ENCODE measurements at regions not wholly inside any gene's neighbourhood (a gene's known extent, or its start where the extent isn't known, plus 50 kb on each side); places are given as distances from the start of the nearest gene placed in this dataset.

DNA sequence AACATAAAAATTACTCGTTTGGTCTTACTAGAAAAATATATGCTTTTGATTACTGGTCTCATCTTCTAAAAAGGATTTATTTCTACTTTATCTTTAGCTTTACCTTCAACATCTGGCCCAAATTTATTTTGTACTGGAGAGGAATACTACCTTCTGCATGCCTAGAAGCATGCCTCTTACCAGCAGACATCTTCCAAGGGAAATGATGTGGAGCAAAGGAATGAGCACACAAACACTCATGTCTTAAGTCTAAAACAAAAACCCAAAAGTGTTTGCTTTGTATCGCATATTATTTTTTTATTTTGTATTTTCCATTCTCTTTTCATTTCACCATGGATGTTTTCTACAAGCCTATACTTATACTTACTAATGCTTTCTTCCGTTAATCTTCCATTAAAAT lies 304.6 kb upstream of the KCNMB2 start:
- no peaks in the 10 kb centered on the region for H3K27me3 ChIP-seq
- H3K36me3 ChIP-seq (ENCODE audit: low read depth, missing control alignments): no peaks in the 10 kb centered on the region
- 88 to 97% methylated on average over 3 of the region's 3 CpGs for WGBS, 2 donors
- TF ChIP-seq, protein P1, sequence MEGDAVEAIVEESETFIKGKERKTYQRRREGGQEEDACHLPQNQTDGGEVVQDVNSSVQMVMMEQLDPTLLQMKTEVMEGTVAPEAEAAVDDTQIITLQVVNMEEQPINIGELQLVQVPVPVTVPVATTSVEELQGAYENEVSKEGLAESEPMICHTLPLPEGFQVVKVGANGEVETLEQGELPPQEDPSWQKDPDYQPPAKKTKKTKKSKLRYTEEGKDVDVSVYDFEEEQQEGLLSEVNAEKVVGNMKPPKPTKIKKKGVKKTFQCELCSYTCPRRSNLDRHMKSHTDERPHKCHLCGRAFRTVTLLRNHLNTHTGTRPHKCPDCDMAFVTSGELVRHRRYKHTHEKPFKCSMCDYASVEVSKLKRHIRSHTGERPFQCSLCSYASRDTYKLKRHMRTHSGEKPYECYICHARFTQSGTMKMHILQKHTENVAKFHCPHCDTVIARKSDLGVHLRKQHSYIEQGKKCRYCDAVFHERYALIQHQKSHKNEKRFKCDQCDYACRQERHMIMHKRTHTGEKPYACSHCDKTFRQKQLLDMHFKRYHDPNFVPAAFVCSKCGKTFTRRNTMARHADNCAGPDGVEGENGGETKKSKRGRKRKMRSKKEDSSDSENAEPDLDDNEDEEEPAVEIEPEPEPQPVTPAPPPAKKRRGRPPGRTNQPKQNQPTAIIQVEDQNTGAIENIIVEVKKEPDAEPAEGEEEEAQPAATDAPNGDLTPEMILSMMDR (IDR thresholded peaks at IDR 0.05): no peak
- no peak for TF ChIP-seq POLR2A (IDR thresholded peaks at IDR 0.05)
- intact Hi-C loops (cut with DNase I; ENCODE audit: low total_unique reads): no loop called here
- no peak overlapping the region for H3K4me3 ChIP-seq
- no peak for DNase-seq
- no peaks in the 10 kb centered on the region for H3K9me3 ChIP-seq
- H3K4me1 ChIP-seq: no peaks in the 10 kb centered on the region
- no peak overlapping the region for H3K27ac ChIP-seq

DNA sequence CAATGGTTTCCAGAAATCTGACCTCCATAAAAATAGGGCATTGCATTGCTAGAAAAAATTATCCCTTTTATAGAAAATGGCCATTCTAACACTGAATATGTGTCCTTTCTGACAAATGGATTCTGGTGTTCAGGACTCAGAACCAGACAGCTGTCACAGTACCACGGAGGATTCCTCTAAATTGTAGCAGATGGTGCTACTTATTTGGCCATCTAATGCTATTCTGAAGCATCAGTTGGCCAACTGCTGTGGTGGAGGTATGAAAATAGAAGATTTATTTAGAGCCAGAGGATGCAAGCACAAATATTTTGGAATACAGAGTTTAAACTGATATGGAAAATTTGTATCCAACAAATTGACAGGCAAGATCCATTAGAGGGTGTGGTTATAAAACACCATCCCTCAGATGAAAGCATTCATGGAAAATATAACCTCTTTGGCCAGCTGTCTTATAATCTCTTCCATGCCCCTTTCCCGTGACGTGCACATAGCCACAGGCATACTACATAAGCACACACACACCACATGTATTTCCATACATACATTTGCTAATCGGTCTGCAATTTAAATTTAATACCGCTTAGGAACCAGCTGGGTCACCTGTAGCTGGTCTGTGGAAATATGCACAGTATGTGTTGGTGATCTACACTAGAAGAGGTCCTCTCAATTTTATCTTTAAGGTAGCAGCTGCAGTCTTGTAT lies 302.7 kb upstream of the KCNMB2 start:
- no peaks in the 10 kb centered on the region for H3K4me1 ChIP-seq
- H3K27me3 ChIP-seq: no peaks in the 10 kb centered on the region
- no peak overlapping the region for H3K4me3 ChIP-seq
- no peak for TF ChIP-seq POLR2A (IDR thresholded peaks at IDR 0.05)
- TF ChIP-seq, protein P1 (IDR thresholded peaks at IDR 0.05): no peak
- no peaks in the 10 kb centered on the region for H3K9me3 ChIP-seq
- WGBS, 2 donors: 91 to 93% methylated on average over 5 of the region's 5 CpGs
- DNase-seq: no peak
- no peaks in the 10 kb centered on the region for H3K36me3 ChIP-seq (ENCODE audit: low read depth, missing control alignments)
- intact Hi-C loops (cut with DNase I; ENCODE audit: low total_unique reads): no loop called here
- H3K27ac ChIP-seq: no peak overlapping the region

DNA sequence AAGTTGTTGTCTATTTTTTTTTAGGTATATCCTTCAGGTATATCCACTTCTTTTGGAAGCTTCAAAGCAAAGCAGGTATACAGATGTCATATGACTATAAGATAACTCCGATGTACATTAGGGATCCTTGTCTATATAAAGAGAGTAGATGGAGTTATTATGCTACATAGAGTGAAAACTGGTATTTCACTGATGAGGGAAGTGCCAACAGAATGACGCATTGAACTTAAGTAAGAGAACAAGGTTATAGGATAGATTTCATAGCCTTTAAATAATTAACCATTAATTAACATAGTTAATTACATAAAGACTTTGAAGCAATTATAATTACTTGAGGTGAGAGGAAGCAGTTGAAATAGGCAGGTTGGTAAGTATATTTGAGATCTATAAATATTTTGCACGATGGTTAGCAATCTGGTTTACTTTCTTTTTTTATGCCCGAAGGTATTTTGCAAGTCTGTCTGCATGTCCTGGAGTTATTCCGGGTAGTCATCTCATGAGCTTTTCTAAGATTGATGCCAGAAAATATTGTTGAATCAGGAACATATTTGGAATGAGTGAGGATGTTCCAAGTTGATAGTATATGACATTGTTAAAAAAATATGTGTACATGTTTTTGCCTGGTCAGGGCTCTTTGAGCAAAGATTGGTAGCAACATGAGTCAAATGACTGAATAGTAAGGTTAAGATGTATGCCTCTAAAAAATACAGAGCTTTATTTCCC lies 299.5 kb upstream of the KCNMB2 start:
- no peaks in the 10 kb centered on the region for H3K4me1 ChIP-seq
- no peak overlapping the region for H3K27ac ChIP-seq
- H3K27me3 ChIP-seq: no peaks in the 10 kb centered on the region
- no peak overlapping the region for H3K4me3 ChIP-seq
- H3K9me3 ChIP-seq: no peaks in the 10 kb centered on the region
- 72 to 78% methylated on average over 5 of the region's 5 CpGs for WGBS, 2 donors
- intact Hi-C loops (cut with DNase I; ENCODE audit: low total_unique reads): no loop called here
- no peak for DNase-seq
- H3K36me3 ChIP-seq (ENCODE audit: low read depth, missing control alignments): no peaks in the 10 kb centered on the region
- no peak for TF ChIP-seq POLR2A (IDR thresholded peaks at IDR 0.05)
- TF ChIP-seq, protein P1 (IDR thresholded peaks at IDR 0.05): no peak

DNA sequence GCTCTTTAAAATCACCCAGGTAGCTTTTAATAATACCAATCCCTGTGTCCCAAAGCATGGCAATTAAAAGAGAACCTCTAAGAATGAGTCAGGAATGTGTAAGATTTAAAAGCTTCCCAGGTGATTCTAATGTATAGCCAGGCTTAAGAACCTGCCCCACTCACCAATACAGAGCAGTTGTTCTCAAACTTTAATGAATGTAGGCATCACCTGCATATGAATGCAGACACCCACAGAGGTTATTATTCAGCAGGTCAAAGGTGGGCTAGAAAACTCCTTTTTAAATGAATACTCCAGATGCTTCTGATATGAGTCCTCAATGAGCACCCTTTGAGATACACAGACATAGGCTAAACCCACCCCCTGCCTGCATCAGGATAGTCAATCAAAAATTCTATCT lies 298.1 kb upstream of the KCNMB2 start:
- no peak for TF ChIP-seq POLR2A (IDR thresholded peaks at IDR 0.05)
- TF ChIP-seq, protein P1 (IDR thresholded peaks at IDR 0.05): no peak
- Histone ChIP-seq H3K9me3 (no peaks in the 10 kb centered on the region), H3K27ac (no peak overlapping the region), H3K36me3 (ENCODE audit: low read depth, missing control alignments) (no peaks in the 10 kb centered on the region), H3K4me1 (no peaks in the 10 kb centered on the region), H3K27me3 (no peaks in the 10 kb centered on the region), H3K4me3 (no peak overlapping the region)
- DNase-seq: no peak
- intact Hi-C loops (cut with DNase I; ENCODE audit: low total_unique reads): no loop called here

All from testis (tissue), 2 donors.